ENCODE measurements at regions not wholly inside any gene's neighbourhood (a gene's known extent, or its start where the extent isn't known, plus 50 kb on each side); places are given as distances from the start of the nearest gene placed in this dataset.

- no peaks in the 10 kb centered on the region for H3K4me1 ChIP-seq (ENCODE audit: control insufficient read depth, insufficient read depth, low read length, unreplicated experiment)
- H2AFZ ChIP-seq (ENCODE audit: low read length, unreplicated experiment), result no peak overlapping the region
- H3K79me2 ChIP-seq (ENCODE audit: control insufficient read depth, insufficient read depth, low read length, unreplicated experiment), result no peaks in the 10 kb centered on the region
- H3K36me3 ChIP-seq (ENCODE audit: insufficient read depth, low read length), result no peaks in the 10 kb centered on the region
- H3K4me3 ChIP-seq (ENCODE audit: low read depth, low read length), result no peak overlapping the region
- H3K27ac ChIP-seq (ENCODE audit: low read depth, low read length), result no peak overlapping the region
- H3K27me3 ChIP-seq (ENCODE audit: insufficient read depth, low read length), result no peaks in the 10 kb centered on the region
Measured at GRCh38 chr21:28509031-28509430, 483.6 kb downstream of the LTN1 start.

- Histone ChIP-seq H2AFZ (ENCODE audit: low read length, unreplicated experiment) (no peak overlapping the region), H3K36me3 (ENCODE audit: insufficient read depth, low read length) (no peaks in the 10 kb centered on the region), H3K79me2 (ENCODE audit: control insufficient read depth, insufficient read depth, low read length, unreplicated experiment) (no peaks in the 10 kb centered on the region), H3K27me3 (ENCODE audit: insufficient read depth, low read length) (no peaks in the 10 kb centered on the region), H3K4me1 (ENCODE audit: control insufficient read depth, insufficient read depth, low read length, unreplicated experiment) (no peaks in the 10 kb centered on the region), H3K4me3 (ENCODE audit: low read depth, low read length) (no peak overlapping the region), H3K27ac (ENCODE audit: low read depth, low read length) (no peak overlapping the region)
Measured at GRCh38 chr21:28508126-28508525, 484.6 kb downstream of the LTN1 start.

DNA sequence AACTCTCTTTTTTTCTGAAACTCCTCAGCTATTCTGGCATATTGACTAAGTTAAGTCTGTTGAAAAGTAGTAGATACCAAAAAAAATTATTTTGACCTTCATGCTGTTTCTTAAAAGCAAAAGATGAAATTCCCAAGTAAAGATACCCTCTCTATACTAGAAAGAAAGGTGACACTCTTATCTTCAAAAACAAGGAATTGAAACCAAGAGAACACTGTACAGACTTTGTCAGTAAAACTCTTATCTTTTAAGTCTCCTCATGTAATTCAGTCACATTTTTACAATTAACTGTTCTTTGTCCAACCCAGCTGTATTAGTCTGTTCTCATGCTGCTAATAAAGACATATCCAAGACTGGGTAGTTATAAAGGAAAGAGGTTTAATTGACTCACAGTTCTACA, 496.2 kb downstream of the LTN1 start:
- Histone ChIP-seq H3K4me3 (ENCODE audit: low read depth, low read length) (no peak overlapping the region), H3K27ac (ENCODE audit: low read depth, low read length) (no peak overlapping the region), H3K79me2 (ENCODE audit: control insufficient read depth, insufficient read depth, low read length, unreplicated experiment) (no peaks in the 10 kb centered on the region), H3K27me3 (ENCODE audit: insufficient read depth, low read length) (no peaks in the 10 kb centered on the region), H3K36me3 (ENCODE audit: insufficient read depth, low read length) (no peaks in the 10 kb centered on the region), H2AFZ (ENCODE audit: low read length, unreplicated experiment) (no peak overlapping the region), H3K4me1 (ENCODE audit: control insufficient read depth, insufficient read depth, low read length, unreplicated experiment) (peaks cover 4% of the 10 kb centered on the region)

DNA sequence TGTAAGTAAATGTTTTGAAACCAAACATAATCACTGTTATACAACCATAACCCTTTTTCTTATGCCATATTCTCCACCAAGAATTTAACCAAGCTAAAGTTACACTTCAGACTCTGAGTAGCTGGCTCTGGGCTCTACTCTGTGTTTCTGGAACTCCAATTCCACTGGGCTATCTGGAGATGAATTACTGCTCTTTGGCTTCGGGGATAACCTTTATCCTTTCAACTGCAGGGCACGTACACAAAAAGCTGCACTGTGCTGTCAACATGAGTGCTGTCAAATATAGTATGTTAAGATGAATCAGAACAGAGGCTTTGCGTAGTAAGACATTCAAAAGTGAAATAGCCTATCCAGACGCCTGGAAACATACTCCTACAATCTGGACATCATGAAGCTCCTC, 500.6 kb downstream of the LTN1 start:
- H3K27me3 ChIP-seq (ENCODE audit: insufficient read depth, low read length), result no peaks in the 10 kb centered on the region
- no peak overlapping the region for H3K4me3 ChIP-seq (ENCODE audit: low read depth, low read length)
- H2AFZ ChIP-seq (ENCODE audit: low read length, unreplicated experiment), result no peak overlapping the region
- H3K79me2 ChIP-seq (ENCODE audit: control insufficient read depth, insufficient read depth, low read length, unreplicated experiment), result no peaks in the 10 kb centered on the region
- H3K4me1 ChIP-seq (ENCODE audit: control insufficient read depth, insufficient read depth, low read length, unreplicated experiment), result no peaks in the 10 kb centered on the region
- no peaks in the 10 kb centered on the region for H3K36me3 ChIP-seq (ENCODE audit: insufficient read depth, low read length)
- H3K27ac ChIP-seq (ENCODE audit: low read depth, low read length), result no peak overlapping the region

DNA sequence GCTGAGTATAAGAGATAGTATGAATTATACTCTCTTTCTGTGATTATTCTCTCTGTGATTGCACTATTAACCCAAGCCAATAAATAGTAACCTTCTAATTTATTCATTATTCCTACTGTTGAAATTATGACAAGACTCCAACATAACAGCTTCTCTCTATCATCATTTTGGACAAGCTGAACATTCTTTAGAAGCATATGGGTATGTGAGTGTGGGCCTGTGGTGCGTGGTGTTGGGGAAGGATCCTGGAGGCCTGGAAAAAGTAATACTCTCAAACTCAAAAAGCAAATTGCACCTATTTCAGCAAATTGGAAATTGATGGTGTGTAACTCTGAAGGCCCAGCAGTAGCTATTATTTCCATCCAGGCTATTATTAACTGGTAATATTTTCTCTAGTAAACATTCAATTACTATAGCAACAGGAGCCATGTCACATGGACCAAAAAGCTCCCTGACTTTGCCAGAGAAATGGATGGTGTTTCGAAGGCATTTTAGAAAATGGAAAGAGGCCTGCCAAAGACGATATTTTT, 502.8 kb downstream of the LTN1 start:
- H3K4me1 ChIP-seq (ENCODE audit: control insufficient read depth, insufficient read depth, low read length, unreplicated experiment), result peaks cover 11% of the 10 kb centered on the region
- H2AFZ ChIP-seq (ENCODE audit: low read length, unreplicated experiment), result no peak overlapping the region
- no peaks in the 10 kb centered on the region for H3K79me2 ChIP-seq (ENCODE audit: control insufficient read depth, insufficient read depth, low read length, unreplicated experiment)
- H3K4me3 ChIP-seq (ENCODE audit: low read depth, low read length), result no peak overlapping the region
- no peaks in the 10 kb centered on the region for H3K36me3 ChIP-seq (ENCODE audit: insufficient read depth, low read length)
- no peaks in the 10 kb centered on the region for H3K27me3 ChIP-seq (ENCODE audit: insufficient read depth, low read length)
- H3K27ac ChIP-seq (ENCODE audit: low read depth, low read length), result no peak overlapping the region

GRCh38 chr21:28489162-28489561, 503.5 kb downstream of the LTN1 start:
- H3K4me3 ChIP-seq (ENCODE audit: low read depth, low read length), result no peak overlapping the region
- no peaks in the 10 kb centered on the region for H3K79me2 ChIP-seq (ENCODE audit: control insufficient read depth, insufficient read depth, low read length, unreplicated experiment)
- H3K4me1 ChIP-seq (ENCODE audit: control insufficient read depth, insufficient read depth, low read length, unreplicated experiment), result peaks cover 13% of the 10 kb centered on the region
- H3K27ac ChIP-seq (ENCODE audit: low read depth, low read length), result no peak overlapping the region
- no peak overlapping the region for H2AFZ ChIP-seq (ENCODE audit: low read length, unreplicated experiment)
- H3K36me3 ChIP-seq (ENCODE audit: insufficient read depth, low read length), result no peaks in the 10 kb centered on the region
- H3K27me3 ChIP-seq (ENCODE audit: insufficient read depth, low read length), result no peaks in the 10 kb centered on the region

DNA sequence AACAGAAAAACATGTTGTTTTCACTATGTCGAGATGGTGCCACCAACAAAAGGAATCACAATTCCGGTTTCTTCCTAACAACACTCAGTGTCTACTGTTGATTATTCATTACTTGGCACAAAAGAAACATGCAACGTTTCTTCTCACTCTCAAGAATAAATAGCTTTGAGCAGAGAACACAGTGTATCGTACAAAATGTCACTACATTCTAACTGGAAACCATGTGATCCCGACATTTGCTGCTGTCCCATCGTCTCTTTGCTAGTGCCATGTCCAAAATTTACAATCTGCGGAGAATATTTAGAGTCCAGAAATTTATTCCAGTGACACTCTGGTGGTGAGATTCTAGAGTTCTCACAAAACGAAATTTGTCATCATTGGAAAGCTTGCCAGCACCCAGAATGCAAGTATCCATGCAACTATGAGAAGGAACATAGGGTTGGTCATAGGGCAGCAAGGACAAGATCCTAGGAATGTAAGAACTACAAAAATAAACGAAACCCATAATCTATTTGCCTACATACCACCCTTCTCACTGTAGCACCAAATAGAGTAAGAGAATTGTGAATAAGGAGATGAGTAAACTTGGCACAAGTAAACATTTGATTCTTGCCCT, 505.1 kb downstream of the LTN1 start:
- Histone ChIP-seq H3K4me3 (ENCODE audit: low read depth, low read length) (no peak overlapping the region), H3K36me3 (ENCODE audit: insufficient read depth, low read length) (no peaks in the 10 kb centered on the region), H2AFZ (ENCODE audit: low read length, unreplicated experiment) (no peak overlapping the region), H3K27ac (ENCODE audit: low read depth, low read length) (no peak overlapping the region), H3K79me2 (ENCODE audit: control insufficient read depth, insufficient read depth, low read length, unreplicated experiment) (no peaks in the 10 kb centered on the region), H3K27me3 (ENCODE audit: insufficient read depth, low read length) (no peaks in the 10 kb centered on the region), H3K4me1 (ENCODE audit: control insufficient read depth, insufficient read depth, low read length, unreplicated experiment) (peaks cover 29% of the 10 kb centered on the region)

GRCh38 chr21:28485301-28486022, 507.2 kb downstream of the LTN1 start:
- Histone ChIP-seq H3K36me3 (ENCODE audit: insufficient read depth, low read length) (no peaks in the 10 kb centered on the region), H3K79me2 (ENCODE audit: control insufficient read depth, insufficient read depth, low read length, unreplicated experiment) (no peaks in the 10 kb centered on the region), H3K4me1 (ENCODE audit: control insufficient read depth, insufficient read depth, low read length, unreplicated experiment) (peaks cover 35% of the 10 kb centered on the region), H3K27ac (ENCODE audit: low read depth, low read length) (peak overlapping the region; percentile 83), H3K4me3 (ENCODE audit: low read depth, low read length) (peak overlapping the region; percentile 19; the same call in 1 of the 2 replicates), H2AFZ (ENCODE audit: low read length, unreplicated experiment) (peak overlapping the region; percentile 77), H3K27me3 (ENCODE audit: insufficient read depth, low read length) (no peaks in the 10 kb centered on the region)

DNA sequence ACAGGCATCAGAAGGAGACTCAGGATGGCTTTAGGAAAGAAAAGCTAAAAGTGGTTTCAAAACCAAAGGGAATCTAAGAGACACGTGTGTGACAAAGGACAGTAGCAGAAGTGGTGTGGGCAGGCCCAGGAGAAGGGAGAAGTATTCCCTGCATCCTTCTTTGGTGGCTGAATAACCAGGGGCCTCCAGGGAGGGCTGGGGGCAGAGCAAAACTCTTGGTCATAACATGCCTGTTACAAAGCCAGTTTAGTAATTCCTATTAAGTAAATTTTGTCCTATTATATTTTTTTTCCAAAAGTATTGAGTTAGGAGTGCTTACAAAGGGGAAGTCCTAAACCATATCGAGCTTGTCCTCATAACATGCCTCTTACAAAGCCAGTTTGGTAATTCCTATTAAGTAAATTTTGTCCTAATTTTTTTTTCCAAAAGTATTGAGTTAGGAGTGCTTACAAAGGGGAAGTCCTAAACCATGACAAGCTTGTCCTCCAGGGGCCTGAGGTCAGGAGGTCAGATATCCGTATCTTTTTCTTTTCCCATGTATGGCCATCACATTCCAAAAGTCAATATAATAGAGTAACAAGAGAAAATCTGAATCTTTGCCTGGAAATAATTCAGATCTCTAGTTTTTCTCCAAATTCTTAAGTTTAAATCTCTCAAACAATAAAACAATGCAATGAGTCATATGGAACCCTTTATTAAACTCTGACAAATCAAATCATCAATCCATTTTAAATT, 509.2 kb downstream of the LTN1 start:
- Histone ChIP-seq H3K27me3 (ENCODE audit: insufficient read depth, low read length) (no peaks in the 10 kb centered on the region), H3K36me3 (ENCODE audit: insufficient read depth, low read length) (no peaks in the 10 kb centered on the region), H3K4me1 (ENCODE audit: control insufficient read depth, insufficient read depth, low read length, unreplicated experiment) (peaks cover 35% of the 10 kb centered on the region), H3K79me2 (ENCODE audit: control insufficient read depth, insufficient read depth, low read length, unreplicated experiment) (no peaks in the 10 kb centered on the region), H2AFZ (ENCODE audit: low read length, unreplicated experiment) (peak overlapping the region; percentile 27), H3K27ac (ENCODE audit: low read depth, low read length) (peak overlapping the region; percentile 4; the same call in 1 of the 2 replicates), H3K4me3 (ENCODE audit: low read depth, low read length) (no peak overlapping the region)

GRCh38 chr21:28482657-28483056, 510.0 kb downstream of the LTN1 start:
- Histone ChIP-seq H3K4me3 (ENCODE audit: low read depth, low read length) (no peak overlapping the region), H3K36me3 (ENCODE audit: insufficient read depth, low read length) (no peaks in the 10 kb centered on the region), H2AFZ (ENCODE audit: low read length, unreplicated experiment) (no peak overlapping the region), H3K4me1 (ENCODE audit: control insufficient read depth, insufficient read depth, low read length, unreplicated experiment) (peaks cover 35% of the 10 kb centered on the region), H3K27ac (ENCODE audit: low read depth, low read length) (no peak overlapping the region), H3K27me3 (ENCODE audit: insufficient read depth, low read length) (no peaks in the 10 kb centered on the region), H3K79me2 (ENCODE audit: control insufficient read depth, insufficient read depth, low read length, unreplicated experiment) (no peaks in the 10 kb centered on the region)
